HCT116 (cell line): ENCODE measurements at regions not wholly inside any gene's neighbourhood (a gene's known extent, or its start where the extent isn't known, plus 50 kb on each side); places are given as distances from the start of the nearest gene placed in this dataset.

ENCODE experiments used
- CTCF ChIP-seq, 3 experiments: fragments of 200-600 bp in 1 of 3; sonication (generic) in 1 of 3; IDR thresholded peaks in 2 of 3; conservative IDR thresholded peaks in 1 of 3; 2 replicates each; pipeline ENCODE4 v1.5.1; 2012 to 2017; ENCODE audit warnings: low read depth in 2 of 3, low read length in 2 of 3, antibody characterized with exemption in 1 of 3, borderline replicate concordance in 1 of 3, control low read depth in 1 of 3, mild to moderate bottlenecking in 1 of 3, mixed read lengths in 1 of 3, mixed run types in 1 of 3, moderate library complexity in 1 of 3; ENCODE audit not compliant: insufficient read depth in 1 of 3
- ELF1 ChIP-seq: IDR thresholded peaks from 2 replicates; pipeline ENCODE4 v1.6.1; 2012; ENCODE audit warnings: low read depth, borderline replicate concordance
- FOSL1 ChIP-seq: IDR thresholded peaks from 2 replicates; pipeline ENCODE4 v1.6.1; 2012; ENCODE audit warnings: low read depth
- POLR2A ChIP-seq: IDR thresholded peaks from 2 replicates; pipeline ENCODE4 v1.7.0; 2011; ENCODE audit warnings: borderline replicate concordance; ENCODE audit not compliant: insufficient read depth, insufficient read length; ENCODE audit errors: extremely low read depth
- POLR2AphosphoS5 ChIP-seq: IDR thresholded peaks from 2 replicates; pipeline ENCODE4 v1.6.1; 2011; ENCODE audit warnings: mild to moderate bottlenecking, low read depth, low read length, moderate library complexity
- REST ChIP-seq: IDR thresholded peaks from 2 replicates; pipeline ENCODE4 v1.6.1; 2012; ENCODE audit warnings: low read depth
- SP1 ChIP-seq: IDR thresholded peaks from 2 replicates; pipeline ENCODE4 v1.6.1; 2012; ENCODE audit warnings: low read depth
- TCF7L2 ChIP-seq: IDR thresholded peaks from 2 replicates; pipeline ENCODE4 v1.7.0; 2011; ENCODE audit warnings: borderline replicate concordance, inconsistent platforms; ENCODE audit not compliant: insufficient read depth, insufficient read length; ENCODE audit errors: extremely low read depth
- ZFX ChIP-seq: fragments of 450-650 bp; IDR thresholded peaks from 2 replicates; pipeline ENCODE4 v1.6.1; 2017
- TF ChIP-seq, protein P1 (sequence below): IDR thresholded peaks from 2 replicates; pipeline ENCODE4 v1.6.1; 2012

- TF ChIP-seq POLR2A (no peak), ELF1 (no peak), CTCF (IDR thresholded peaks at IDR 0.05 in 2 of 3, conservative IDR thresholded peaks at IDR 0.05 in 1 of 3; ENCODE audit: borderline replicate concordance in 1 of 3, insufficient read depth in 1 of 3, low read depth in 2 of 3, low read length in 2 of 3) (no peak), TCF7L2 (no peak), FOSL1 (no peak), POLR2AphosphoS5 (no peak), ZFX (no peak), REST (no peak), SP1 (no peak)
- TF ChIP-seq, protein P1, sequence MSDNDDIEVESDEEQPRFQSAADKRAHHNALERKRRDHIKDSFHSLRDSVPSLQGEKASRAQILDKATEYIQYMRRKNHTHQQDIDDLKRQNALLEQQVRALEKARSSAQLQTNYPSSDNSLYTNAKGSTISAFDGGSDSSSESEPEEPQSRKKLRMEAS = no peak
Measured at GRCh38 chr2:129004485-129004884, 685.8 kb upstream of the HS6ST1 start.
